ENCODE measurements at regions not wholly inside any gene's neighbourhood (a gene's known extent, or its start where the extent isn't known, plus 50 kb on each side); places are given as distances from the start of the nearest gene placed in this dataset.

DNA sequence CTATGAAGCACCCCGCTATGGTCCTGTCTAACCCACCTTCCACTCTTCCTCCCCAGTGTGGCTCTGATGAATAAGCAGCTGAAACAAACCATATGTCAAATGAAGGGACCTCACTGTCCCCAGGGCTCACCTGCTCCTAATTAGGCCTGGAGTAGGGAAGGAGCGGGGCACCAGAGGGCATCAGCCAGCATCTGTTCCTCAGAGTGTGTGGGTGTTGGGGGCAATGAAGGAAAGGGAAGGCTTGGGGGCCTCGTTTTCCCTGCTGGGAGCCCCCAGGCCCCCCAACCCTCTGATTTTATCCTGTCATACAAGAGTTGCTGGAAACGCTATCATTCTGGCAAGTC lies 274.7 kb downstream of the HAUS1 start:
- Histone ChIP-seq H3K4me3 (ENCODE audit: low read depth, low read length) (no peak overlapping the region), H3K36me3 (ENCODE audit: control insufficient read depth in 2 of 2, insufficient read depth in 1 of 2, low read length in 2 of 2) (no peaks in the 10 kb centered on the region), H3K9me3 (ENCODE audit: control insufficient read depth, insufficient read depth, low read depth, low read length) (no peaks in the 10 kb centered on the region), H3K4me1 (ENCODE audit: control insufficient read depth, insufficient read depth, low read length) (no peaks in the 10 kb centered on the region), H3K27ac (ENCODE audit: extremely low read depth, low read depth, low read length) (no peak overlapping the region)
- ChIA-PET CTCF (interaction anchor here (0.6 to 1.5 kb wide), 2 partner anchors 205 to 1992 kb away, joined by 3 read pairs; a partner anchor contains a TSS), POLR2A (no interaction called here)
- no peak for TF ChIP-seq ZNF664 (tag by site-specific recombination; IDR thresholded peaks at IDR 0.05)
- TF ChIP-seq YY1 (tag by site-specific recombination; IDR thresholded peaks at IDR 0.05), result no peak
- TF ChIP-seq, protein P1, sequence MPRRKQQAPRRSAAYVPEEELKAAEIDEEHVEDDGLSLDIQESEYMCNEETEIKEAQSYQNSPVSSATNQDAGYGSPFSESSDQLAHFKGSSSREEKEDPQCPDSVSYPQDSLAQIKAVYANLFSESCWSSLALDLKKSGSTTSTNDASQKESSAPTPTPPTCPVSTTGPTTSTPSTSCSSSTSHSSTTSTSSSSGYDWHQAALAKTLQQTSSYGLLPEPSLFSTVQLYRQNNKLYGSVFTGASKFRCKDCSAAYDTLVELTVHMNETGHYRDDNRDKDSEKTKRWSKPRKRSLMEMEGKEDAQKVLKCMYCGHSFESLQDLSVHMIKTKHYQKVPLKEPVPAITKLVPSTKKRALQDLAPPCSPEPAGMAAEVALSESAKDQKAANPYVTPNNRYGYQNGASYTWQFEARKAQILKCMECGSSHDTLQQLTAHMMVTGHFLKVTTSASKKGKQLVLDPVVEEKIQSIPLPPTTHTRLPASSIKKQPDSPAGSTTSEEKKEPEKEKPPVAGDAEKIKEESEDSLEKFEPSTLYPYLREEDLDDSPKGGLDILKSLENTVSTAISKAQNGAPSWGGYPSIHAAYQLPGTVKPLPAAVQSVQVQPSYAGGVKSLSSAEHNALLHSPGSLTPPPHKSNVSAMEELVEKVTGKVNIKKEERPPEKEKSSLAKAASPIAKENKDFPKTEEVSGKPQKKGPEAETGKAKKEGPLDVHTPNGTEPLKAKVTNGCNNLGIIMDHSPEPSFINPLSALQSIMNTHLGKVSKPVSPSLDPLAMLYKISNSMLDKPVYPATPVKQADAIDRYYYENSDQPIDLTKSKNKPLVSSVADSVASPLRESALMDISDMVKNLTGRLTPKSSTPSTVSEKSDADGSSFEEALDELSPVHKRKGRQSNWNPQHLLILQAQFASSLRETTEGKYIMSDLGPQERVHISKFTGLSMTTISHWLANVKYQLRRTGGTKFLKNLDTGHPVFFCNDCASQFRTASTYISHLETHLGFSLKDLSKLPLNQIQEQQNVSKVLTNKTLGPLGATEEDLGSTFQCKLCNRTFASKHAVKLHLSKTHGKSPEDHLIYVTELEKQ (tag by site-specific recombination; IDR thresholded peaks at IDR 0.05; ENCODE audit: borderline replicate concordance), result no peak
- no peak for TF ChIP-seq ZNF292 (tag by site-specific recombination; IDR thresholded peaks at IDR 0.05; ENCODE audit: borderline replicate concordance, low read depth)
- no peak for TF ChIP-seq ZNF133 (tag by site-specific recombination; IDR thresholded peaks at IDR 0.05)
- no peak for TF ChIP-seq ZNF621 (tag by site-specific recombination; IDR thresholded peaks at IDR 0.05)
- TF ChIP-seq ZNF335 (tag by site-specific recombination; conservative IDR thresholded peaks at IDR 0.05), result no peak
- TF ChIP-seq, protein P2, sequence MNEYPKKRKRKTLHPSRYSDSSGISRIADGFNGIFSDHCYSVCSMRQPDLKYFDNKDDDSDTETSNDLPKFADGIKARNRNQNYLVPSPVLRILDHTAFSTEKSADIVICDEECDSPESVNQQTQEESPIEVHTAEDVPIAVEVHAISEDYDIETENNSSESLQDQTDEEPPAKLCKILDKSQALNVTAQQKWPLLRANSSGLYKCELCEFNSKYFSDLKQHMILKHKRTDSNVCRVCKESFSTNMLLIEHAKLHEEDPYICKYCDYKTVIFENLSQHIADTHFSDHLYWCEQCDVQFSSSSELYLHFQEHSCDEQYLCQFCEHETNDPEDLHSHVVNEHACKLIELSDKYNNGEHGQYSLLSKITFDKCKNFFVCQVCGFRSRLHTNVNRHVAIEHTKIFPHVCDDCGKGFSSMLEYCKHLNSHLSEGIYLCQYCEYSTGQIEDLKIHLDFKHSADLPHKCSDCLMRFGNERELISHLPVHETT (tag by site-specific recombination; IDR thresholded peaks at IDR 0.05), result no peak
- TF ChIP-seq ZSCAN30 (tag by site-specific recombination; IDR thresholded peaks at IDR 0.05), result no peak
- TF ChIP-seq, protein P3, sequence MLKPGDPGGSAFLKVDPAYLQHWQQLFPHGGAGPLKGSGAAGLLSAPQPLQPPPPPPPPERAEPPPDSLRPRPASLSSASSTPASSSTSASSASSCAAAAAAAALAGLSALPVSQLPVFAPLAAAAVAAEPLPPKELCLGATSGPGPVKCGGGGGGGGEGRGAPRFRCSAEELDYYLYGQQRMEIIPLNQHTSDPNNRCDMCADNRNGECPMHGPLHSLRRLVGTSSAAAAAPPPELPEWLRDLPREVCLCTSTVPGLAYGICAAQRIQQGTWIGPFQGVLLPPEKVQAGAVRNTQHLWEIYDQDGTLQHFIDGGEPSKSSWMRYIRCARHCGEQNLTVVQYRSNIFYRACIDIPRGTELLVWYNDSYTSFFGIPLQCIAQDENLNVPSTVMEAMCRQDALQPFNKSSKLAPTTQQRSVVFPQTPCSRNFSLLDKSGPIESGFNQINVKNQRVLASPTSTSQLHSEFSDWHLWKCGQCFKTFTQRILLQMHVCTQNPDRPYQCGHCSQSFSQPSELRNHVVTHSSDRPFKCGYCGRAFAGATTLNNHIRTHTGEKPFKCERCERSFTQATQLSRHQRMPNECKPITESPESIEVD (tag by site-specific recombination; IDR thresholded peaks at IDR 0.05), result no peak
- TF ChIP-seq ZNF555 (tag by site-specific recombination; conservative IDR thresholded peaks at IDR 0.05), result no peak
- TF ChIP-seq ZNF433 (tag by site-specific recombination; IDR thresholded peaks at IDR 0.05; ENCODE audit: low read depth), result no peak
- TF ChIP-seq ZNF266 (tag by site-specific recombination; IDR thresholded peaks at IDR 0.05; ENCODE audit: low read depth), result no peak
- no peak for TF ChIP-seq ZNF121 (tag by site-specific recombination; IDR thresholded peaks at IDR 0.05)

DNA sequence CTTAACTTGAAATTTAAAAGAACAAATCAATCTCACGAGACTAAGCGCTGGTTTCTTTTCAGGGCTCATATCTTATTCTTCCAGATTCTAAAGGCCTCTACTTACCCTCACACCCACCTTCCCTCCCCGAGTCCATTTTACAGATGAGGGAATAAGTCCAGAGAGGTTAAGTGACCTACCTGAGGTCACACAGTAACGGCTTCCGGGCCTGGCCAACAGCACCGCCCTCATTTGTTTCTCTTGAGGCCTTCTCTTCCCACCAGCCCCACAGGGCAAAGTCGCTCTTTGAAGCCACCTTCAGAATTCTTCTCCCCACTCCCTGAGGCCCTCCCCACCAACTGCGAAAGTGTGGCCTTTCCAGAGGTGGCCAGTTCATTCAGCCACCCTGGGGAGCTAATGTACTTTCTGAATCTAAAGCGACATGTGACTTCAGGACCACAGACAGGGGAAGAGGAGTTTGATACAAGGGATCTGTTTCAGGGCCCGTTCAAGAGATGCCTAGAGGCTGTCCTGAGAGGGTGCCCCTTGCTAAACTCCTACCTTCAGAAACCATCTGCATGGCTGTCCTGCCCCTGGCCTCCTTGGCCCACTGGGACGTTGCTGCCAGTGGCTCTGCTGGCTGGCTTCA lies 275.3 kb downstream of the HAUS1 start:
- no peak overlapping the region for H3K27ac ChIP-seq (ENCODE audit: extremely low read depth, low read depth, low read length)
- no peaks in the 10 kb centered on the region for H3K36me3 ChIP-seq (ENCODE audit: control insufficient read depth in 2 of 2, insufficient read depth in 1 of 2, low read length in 2 of 2)
- ChIA-PET POLR2A (no interaction called here), CTCF (interaction anchor here (1.5 kb wide), 1 partner anchor 206 kb away, joined by 3 read pairs; a partner anchor contains a TSS)
- TF ChIP-seq, protein P4, sequence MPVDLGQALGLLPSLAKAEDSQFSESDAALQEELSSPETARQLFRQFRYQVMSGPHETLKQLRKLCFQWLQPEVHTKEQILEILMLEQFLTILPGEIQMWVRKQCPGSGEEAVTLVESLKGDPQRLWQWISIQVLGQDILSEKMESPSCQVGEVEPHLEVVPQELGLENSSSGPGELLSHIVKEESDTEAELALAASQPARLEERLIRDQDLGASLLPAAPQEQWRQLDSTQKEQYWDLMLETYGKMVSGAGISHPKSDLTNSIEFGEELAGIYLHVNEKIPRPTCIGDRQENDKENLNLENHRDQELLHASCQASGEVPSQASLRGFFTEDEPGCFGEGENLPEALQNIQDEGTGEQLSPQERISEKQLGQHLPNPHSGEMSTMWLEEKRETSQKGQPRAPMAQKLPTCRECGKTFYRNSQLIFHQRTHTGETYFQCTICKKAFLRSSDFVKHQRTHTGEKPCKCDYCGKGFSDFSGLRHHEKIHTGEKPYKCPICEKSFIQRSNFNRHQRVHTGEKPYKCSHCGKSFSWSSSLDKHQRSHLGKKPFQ (tag by site-specific recombination; IDR thresholded peaks at IDR 0.05), result no peak
- TF ChIP-seq RBAK (tag by site-specific recombination; IDR thresholded peaks at IDR 0.05), result no peak
- no peak for TF ChIP-seq ZNF791 (tag by site-specific recombination; IDR thresholded peaks at IDR 0.05)
- no peak for TF ChIP-seq YY2 (tag by site-specific recombination; IDR thresholded peaks at IDR 0.05)
- 0 out of 2 replicates have a peak, but pooled peaks have one; percentile 24 for TF ChIP-seq ZNF768 (tag by site-specific recombination; IDR thresholded peaks at IDR 0.05)
- no peak for TF ChIP-seq ZNF529 (tag by site-specific recombination; IDR thresholded peaks at IDR 0.05; ENCODE audit: insufficient replicate concordance)
- TF ChIP-seq, protein P5, sequence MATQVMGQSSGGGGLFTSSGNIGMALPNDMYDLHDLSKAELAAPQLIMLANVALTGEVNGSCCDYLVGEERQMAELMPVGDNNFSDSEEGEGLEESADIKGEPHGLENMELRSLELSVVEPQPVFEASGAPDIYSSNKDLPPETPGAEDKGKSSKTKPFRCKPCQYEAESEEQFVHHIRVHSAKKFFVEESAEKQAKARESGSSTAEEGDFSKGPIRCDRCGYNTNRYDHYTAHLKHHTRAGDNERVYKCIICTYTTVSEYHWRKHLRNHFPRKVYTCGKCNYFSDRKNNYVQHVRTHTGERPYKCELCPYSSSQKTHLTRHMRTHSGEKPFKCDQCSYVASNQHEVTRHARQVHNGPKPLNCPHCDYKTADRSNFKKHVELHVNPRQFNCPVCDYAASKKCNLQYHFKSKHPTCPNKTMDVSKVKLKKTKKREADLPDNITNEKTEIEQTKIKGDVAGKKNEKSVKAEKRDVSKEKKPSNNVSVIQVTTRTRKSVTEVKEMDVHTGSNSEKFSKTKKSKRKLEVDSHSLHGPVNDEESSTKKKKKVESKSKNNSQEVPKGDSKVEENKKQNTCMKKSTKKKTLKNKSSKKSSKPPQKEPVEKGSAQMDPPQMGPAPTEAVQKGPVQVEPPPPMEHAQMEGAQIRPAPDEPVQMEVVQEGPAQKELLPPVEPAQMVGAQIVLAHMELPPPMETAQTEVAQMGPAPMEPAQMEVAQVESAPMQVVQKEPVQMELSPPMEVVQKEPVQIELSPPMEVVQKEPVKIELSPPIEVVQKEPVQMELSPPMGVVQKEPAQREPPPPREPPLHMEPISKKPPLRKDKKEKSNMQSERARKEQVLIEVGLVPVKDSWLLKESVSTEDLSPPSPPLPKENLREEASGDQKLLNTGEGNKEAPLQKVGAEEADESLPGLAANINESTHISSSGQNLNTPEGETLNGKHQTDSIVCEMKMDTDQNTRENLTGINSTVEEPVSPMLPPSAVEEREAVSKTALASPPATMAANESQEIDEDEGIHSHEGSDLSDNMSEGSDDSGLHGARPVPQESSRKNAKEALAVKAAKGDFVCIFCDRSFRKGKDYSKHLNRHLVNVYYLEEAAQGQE (tag by site-specific recombination; IDR thresholded peaks at IDR 0.05), result peak; percentile 56
- no peaks in the 10 kb centered on the region for H3K4me1 ChIP-seq (ENCODE audit: control insufficient read depth, insufficient read depth, low read length)
- H3K4me3 ChIP-seq (ENCODE audit: low read depth, low read length), result no peak overlapping the region
- no peaks in the 10 kb centered on the region for H3K9me3 ChIP-seq (ENCODE audit: control insufficient read depth, insufficient read depth, low read depth, low read length)
